Neural cell (in vitro differentiated cells): ENCODE measurements at regions not wholly inside any gene's neighbourhood (a gene's known extent, or its start where the extent isn't known, plus 50 kb on each side); places are given as distances from the start of the nearest gene placed in this dataset.

ENCODE experiments used
- H2AFZ ChIP-seq: fragments of 200-600, 300-800 bp; sonication (generic), shearing (Covaris generic); 2 replicates; pipeline ENCODE4 v1.6.0; 2014; ENCODE audit warnings: low read depth, mild to moderate bottlenecking, antibody characterized with exemption, low read length, moderate library complexity
- H3F3A ChIP-seq: fragments of 200-600 bp; shearing (Covaris generic); 2 replicates; pipeline ENCODE4 v1.6.1; 2016; ENCODE audit warnings: mild to moderate bottlenecking, moderate library complexity, mixed read lengths, antibody characterized with exemption, low read length; ENCODE audit not compliant: insufficient read depth, poor library complexity, severe bottlenecking
- H3K27ac ChIP-seq: fragments of 200-600, 300-800 bp; sonication (generic), shearing (Covaris generic); 2 replicates; pipeline ENCODE4 v1.5.1; 2014; ENCODE audit warnings: mild to moderate bottlenecking, low read length, moderate library complexity
- H3K27me3 ChIP-seq: fragments of 300-800, 200-600 bp; sonication (generic), shearing (Covaris generic); 2 replicates; pipeline ENCODE4 v1.6.0; 2014; ENCODE audit warnings: mild to moderate bottlenecking, low read depth, low read length, moderate library complexity; ENCODE audit not compliant: insufficient read depth
- H3K36me3 ChIP-seq: fragments of 300-800, 200-600 bp; sonication (generic), shearing (Covaris generic); 2 replicates; pipeline ENCODE4 v1.5.1; 2014; ENCODE audit warnings: mild to moderate bottlenecking, antibody characterized with exemption, low read length, moderate library complexity; ENCODE audit not compliant: insufficient read depth
- H3K4me2 ChIP-seq: fragments of 300-800, 200-600 bp; sonication (generic), shearing (Covaris generic); 2 replicates; pipeline ENCODE4 v1.6.0; 2014; ENCODE audit warnings: mild to moderate bottlenecking, low read length
- H3K4me3 ChIP-seq: fragments of 300-800, 200-600 bp; sonication (generic), shearing (Covaris generic); 2 replicates; pipeline ENCODE4 v1.5.1; 2014; ENCODE audit warnings: mild to moderate bottlenecking, low read length, moderate library complexity
- H3K79me2 ChIP-seq: fragments of 200-600 bp; shearing (Covaris generic); replicated peaks from 2 replicates; pipeline ENCODE4 v1.6.0; 2014; ENCODE audit warnings: mild to moderate bottlenecking, low read length, moderate library complexity; ENCODE audit not compliant: insufficient read depth
- H3K9ac ChIP-seq: fragments of 300-800, 200-600 bp; sonication (generic), shearing (Covaris generic); 2 replicates; pipeline ENCODE4 v1.6.1; 2016; ENCODE audit warnings: mild to moderate bottlenecking, low read length, mixed read lengths
- H3K9me2 ChIP-seq: fragments of 200-600 bp; shearing (Covaris generic); 2 replicates; pipeline ENCODE4 v1.6.1; 2016; ENCODE audit warnings: mild to moderate bottlenecking, low read length, mixed read lengths; ENCODE audit not compliant: insufficient read depth
- H3K9me3 ChIP-seq: fragments of 200-600, 300-800 bp; sonication (generic), shearing (Covaris generic); 2 replicates; pipeline ENCODE4 v1.6.1; 2016; ENCODE audit warnings: mild to moderate bottlenecking, mixed run types, low read length, moderate library complexity, mixed read lengths
- H4K20me1 ChIP-seq: fragments of 200-600 bp; shearing (Covaris generic); 2 replicates; pipeline ENCODE4 v1.6.1; 2016; ENCODE audit warnings: mild to moderate bottlenecking, mixed run types; ENCODE audit not compliant: insufficient read depth
- EP300 ChIP-seq: fragments of 450-650 bp; conservative IDR thresholded peaks from 2 replicates; pipeline ENCODE4 v1.6.1; 2014; ENCODE audit warnings: antibody characterized with exemption, mild to moderate bottlenecking, moderate library complexity; ENCODE audit not compliant: poor library complexity, severe bottlenecking
- EZH2 ChIP-seq: fragments of 200-600, 300-800 bp; shearing (Covaris generic), sonication (generic); IDR thresholded peaks from 2 replicates; pipeline ENCODE4 v1.6.1; 2014; ENCODE audit warnings: antibody characterized with exemption, low read length, borderline replicate concordance, mild to moderate bottlenecking; ENCODE audit not compliant: insufficient read depth, poor library complexity, severe bottlenecking
- MXI1 ChIP-seq: fragments of 450-650 bp; conservative IDR thresholded peaks from 2 replicates; pipeline ENCODE4 v1.6.1; 2014; ENCODE audit warnings: antibody characterized with exemption, mild to moderate bottlenecking; ENCODE audit not compliant: poor library complexity, severe bottlenecking
- POLR2AphosphoS5 ChIP-seq: IDR thresholded peaks from 2 replicates; pipeline ENCODE4 v1.6.1; 2012
- RAD21 ChIP-seq: fragments of 450-650 bp; conservative IDR thresholded peaks from 2 replicates; pipeline ENCODE4 v1.6.1; 2014; ENCODE audit warnings: antibody characterized with exemption, mild to moderate bottlenecking, moderate library complexity
- SMC3 ChIP-seq: fragments of 450-650 bp; conservative IDR thresholded peaks from 2 replicates; pipeline ENCODE4 v1.6.1; 2014; ENCODE audit warnings: antibody characterized with exemption, mild to moderate bottlenecking, moderate library complexity; ENCODE audit not compliant: poor library complexity
- TAF1 ChIP-seq: IDR thresholded peaks from 2 replicates; pipeline ENCODE4 v1.6.1; 2012; ENCODE audit warnings: low read depth
- TF ChIP-seq, protein P1 (sequence below): IDR thresholded peaks from 2 replicates; pipeline ENCODE4 v1.6.1; 2012; ENCODE audit warnings: borderline replicate concordance
- TF ChIP-seq, protein P2 (sequence below): fragments of 450-650 bp; IDR thresholded peaks from 2 replicates; pipeline ENCODE4 v1.5.1; 2014; ENCODE audit warnings: antibody characterized with exemption, mild to moderate bottlenecking, moderate library complexity; ENCODE audit not compliant: poor library complexity, severe bottlenecking

DNA sequence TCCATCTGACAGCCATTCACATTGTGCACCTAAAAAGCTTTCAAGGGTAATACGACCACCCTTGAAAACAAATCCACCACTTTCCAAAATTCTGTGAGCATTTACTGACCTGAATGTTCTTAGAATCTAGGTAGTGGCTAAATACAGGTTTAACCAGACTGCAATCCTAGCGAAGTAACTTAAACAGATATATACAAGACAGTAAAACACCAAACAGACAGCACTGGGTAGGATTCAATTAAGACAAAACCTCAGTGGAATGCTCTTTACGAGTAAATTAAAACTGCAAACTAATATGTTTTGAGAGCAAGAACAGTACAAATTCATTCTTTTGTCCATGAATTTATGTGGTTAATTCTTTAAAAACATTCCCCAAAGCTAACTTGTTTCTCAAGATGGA lies 354.2 kb upstream of the ESRRG start:
- no peaks in the 10 kb centered on the region for H3K27me3 ChIP-seq
- H2AFZ ChIP-seq, result no peak overlapping the region
- H3K4me2 ChIP-seq, result no peak overlapping the region
- no peaks in the 10 kb centered on the region for H3K9me3 ChIP-seq
- H3F3A ChIP-seq, result no peaks in the 10 kb centered on the region
- no peaks in the 10 kb centered on the region for H3K9me2 ChIP-seq
- TF ChIP-seq TAF1 (no peak), EZH2 (no peak), EP300 (no peak)
- TF ChIP-seq, protein P1, sequence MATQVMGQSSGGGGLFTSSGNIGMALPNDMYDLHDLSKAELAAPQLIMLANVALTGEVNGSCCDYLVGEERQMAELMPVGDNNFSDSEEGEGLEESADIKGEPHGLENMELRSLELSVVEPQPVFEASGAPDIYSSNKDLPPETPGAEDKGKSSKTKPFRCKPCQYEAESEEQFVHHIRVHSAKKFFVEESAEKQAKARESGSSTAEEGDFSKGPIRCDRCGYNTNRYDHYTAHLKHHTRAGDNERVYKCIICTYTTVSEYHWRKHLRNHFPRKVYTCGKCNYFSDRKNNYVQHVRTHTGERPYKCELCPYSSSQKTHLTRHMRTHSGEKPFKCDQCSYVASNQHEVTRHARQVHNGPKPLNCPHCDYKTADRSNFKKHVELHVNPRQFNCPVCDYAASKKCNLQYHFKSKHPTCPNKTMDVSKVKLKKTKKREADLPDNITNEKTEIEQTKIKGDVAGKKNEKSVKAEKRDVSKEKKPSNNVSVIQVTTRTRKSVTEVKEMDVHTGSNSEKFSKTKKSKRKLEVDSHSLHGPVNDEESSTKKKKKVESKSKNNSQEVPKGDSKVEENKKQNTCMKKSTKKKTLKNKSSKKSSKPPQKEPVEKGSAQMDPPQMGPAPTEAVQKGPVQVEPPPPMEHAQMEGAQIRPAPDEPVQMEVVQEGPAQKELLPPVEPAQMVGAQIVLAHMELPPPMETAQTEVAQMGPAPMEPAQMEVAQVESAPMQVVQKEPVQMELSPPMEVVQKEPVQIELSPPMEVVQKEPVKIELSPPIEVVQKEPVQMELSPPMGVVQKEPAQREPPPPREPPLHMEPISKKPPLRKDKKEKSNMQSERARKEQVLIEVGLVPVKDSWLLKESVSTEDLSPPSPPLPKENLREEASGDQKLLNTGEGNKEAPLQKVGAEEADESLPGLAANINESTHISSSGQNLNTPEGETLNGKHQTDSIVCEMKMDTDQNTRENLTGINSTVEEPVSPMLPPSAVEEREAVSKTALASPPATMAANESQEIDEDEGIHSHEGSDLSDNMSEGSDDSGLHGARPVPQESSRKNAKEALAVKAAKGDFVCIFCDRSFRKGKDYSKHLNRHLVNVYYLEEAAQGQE, result no peak
- TF ChIP-seq, protein P2, sequence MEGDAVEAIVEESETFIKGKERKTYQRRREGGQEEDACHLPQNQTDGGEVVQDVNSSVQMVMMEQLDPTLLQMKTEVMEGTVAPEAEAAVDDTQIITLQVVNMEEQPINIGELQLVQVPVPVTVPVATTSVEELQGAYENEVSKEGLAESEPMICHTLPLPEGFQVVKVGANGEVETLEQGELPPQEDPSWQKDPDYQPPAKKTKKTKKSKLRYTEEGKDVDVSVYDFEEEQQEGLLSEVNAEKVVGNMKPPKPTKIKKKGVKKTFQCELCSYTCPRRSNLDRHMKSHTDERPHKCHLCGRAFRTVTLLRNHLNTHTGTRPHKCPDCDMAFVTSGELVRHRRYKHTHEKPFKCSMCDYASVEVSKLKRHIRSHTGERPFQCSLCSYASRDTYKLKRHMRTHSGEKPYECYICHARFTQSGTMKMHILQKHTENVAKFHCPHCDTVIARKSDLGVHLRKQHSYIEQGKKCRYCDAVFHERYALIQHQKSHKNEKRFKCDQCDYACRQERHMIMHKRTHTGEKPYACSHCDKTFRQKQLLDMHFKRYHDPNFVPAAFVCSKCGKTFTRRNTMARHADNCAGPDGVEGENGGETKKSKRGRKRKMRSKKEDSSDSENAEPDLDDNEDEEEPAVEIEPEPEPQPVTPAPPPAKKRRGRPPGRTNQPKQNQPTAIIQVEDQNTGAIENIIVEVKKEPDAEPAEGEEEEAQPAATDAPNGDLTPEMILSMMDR, result no peak
- no peaks in the 10 kb centered on the region for H3K36me3 ChIP-seq
- no peak overlapping the region for H3K9ac ChIP-seq
- no peak overlapping the region for H3K4me3 ChIP-seq
- H4K20me1 ChIP-seq, result no peaks in the 10 kb centered on the region
- H3K79me2 ChIP-seq, result no peaks in the 10 kb centered on the region
- H3K27ac ChIP-seq, result no peak overlapping the region

DNA sequence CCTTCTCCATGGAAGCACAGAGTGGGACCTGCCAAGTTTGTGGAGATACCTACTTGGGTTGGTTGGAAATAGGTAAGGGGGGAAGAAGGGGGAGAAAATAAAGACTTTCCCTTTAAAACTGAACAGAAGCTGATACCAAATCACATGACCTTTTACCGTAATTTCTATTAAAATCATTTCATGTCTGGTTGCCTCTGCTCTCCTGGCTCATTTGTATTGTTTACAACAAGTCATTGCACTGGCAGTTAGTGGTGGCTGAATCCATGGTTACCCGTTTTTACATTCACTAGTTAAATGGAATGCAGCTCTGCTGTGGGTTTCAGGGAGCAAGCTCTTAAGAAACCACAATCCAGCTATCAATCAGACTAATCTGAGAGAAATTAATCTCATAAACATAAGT lies 353.7 kb upstream of the ESRRG start:
- Histone ChIP-seq H3K4me3 (no peak overlapping the region), H3K36me3 (no peaks in the 10 kb centered on the region), H2AFZ (no peak overlapping the region), H3K27ac (no peak overlapping the region), H4K20me1 (no peaks in the 10 kb centered on the region), H3K9ac (no peak overlapping the region), H3F3A (no peaks in the 10 kb centered on the region), H3K9me2 (no peaks in the 10 kb centered on the region), H3K27me3 (no peaks in the 10 kb centered on the region), H3K9me3 (no peaks in the 10 kb centered on the region), H3K79me2 (no peaks in the 10 kb centered on the region), H3K4me2 (no peak overlapping the region)
- TF ChIP-seq TAF1, result no peak
- no peak for TF ChIP-seq EZH2
- TF ChIP-seq SMC3, result no peak
- TF ChIP-seq MXI1, result no peak
- TF ChIP-seq RAD21, result no peak
- TF ChIP-seq POLR2AphosphoS5, result no peak
- TF ChIP-seq EP300, result no peak
- TF ChIP-seq, protein P1, result no peak
- TF ChIP-seq, protein P2, result no peak
